Mucosa of descending colon (tissue), 3 donors: ENCODE measurements at regions not wholly inside any gene's neighbourhood (a gene's known extent, or its start where the extent isn't known, plus 50 kb on each side); places are given as distances from the start of the nearest gene placed in this dataset.

Experiments used
- ATAC-seq: fragments of 200-7000 bp; cut with Tn5 transposase; one replicate; pipeline ENCODE4 v1.9.1; 2020; ENCODE audit warnings: mild to moderate bottlenecking, moderate library complexity
- DNase-seq, 3 donors: peaks; one replicate each; pipeline ENCODE4 v3.0.0-alpha.2; 2020
- H3K36me3 ChIP-seq: fragments of 200-600 bp; one replicate; pipeline ENCODE4 v1.8.0; 2021; ENCODE audit warnings: low read depth, mild to moderate bottlenecking
- H3K4me1 ChIP-seq: fragments of 200-600 bp; one replicate; pipeline ENCODE4 v1.8.0; 2021; ENCODE audit warnings: low read depth, mild to moderate bottlenecking
- H3K4me3 ChIP-seq: fragments of 200-600 bp; one replicate; pipeline ENCODE4 v1.8.0; 2021; ENCODE audit warnings: mild to moderate bottlenecking
- H3K9me3 ChIP-seq: fragments of 200-600 bp; one replicate; pipeline ENCODE4 v1.8.0; 2021; ENCODE audit warnings: mild to moderate bottlenecking
- intact Hi-C, 2 donors: fragments of 100-400 bp; cut with DNase I in 1 of 2; cut with micrococcal nuclease in 1 of 2; formaldehyde crosslinking; loops; one replicate each; pipeline versions ENCODE4 v1.11.0 to v1.11.1; 2022; cut with DNase I, micrococcal nuclease
- TF ChIP-seq, protein P1 (sequence below): fragments of 200-600 bp; IDR thresholded peaks from one replicate; pipeline ENCODE4 v1.8.0; 2022; ENCODE audit warnings: antibody characterized with exemption, mild to moderate bottlenecking
- donor health status: DM: no; HTN: no; CAD: no; lungs with moderate emphysema.
- donor health status: DM: no; HTN: no; CAD: no.
- donor health status: DM: no; HTN: yes; CAD: no.

- DNase-seq (peak in 2 of 3 donors; percentile 65 to 86), ATAC-seq (peak; percentile 95)
- intact Hi-C loops: no loop called here
- H3K4me1 ChIP-seq: no peaks in the 10 kb centered on the region
- TF ChIP-seq, protein P1, sequence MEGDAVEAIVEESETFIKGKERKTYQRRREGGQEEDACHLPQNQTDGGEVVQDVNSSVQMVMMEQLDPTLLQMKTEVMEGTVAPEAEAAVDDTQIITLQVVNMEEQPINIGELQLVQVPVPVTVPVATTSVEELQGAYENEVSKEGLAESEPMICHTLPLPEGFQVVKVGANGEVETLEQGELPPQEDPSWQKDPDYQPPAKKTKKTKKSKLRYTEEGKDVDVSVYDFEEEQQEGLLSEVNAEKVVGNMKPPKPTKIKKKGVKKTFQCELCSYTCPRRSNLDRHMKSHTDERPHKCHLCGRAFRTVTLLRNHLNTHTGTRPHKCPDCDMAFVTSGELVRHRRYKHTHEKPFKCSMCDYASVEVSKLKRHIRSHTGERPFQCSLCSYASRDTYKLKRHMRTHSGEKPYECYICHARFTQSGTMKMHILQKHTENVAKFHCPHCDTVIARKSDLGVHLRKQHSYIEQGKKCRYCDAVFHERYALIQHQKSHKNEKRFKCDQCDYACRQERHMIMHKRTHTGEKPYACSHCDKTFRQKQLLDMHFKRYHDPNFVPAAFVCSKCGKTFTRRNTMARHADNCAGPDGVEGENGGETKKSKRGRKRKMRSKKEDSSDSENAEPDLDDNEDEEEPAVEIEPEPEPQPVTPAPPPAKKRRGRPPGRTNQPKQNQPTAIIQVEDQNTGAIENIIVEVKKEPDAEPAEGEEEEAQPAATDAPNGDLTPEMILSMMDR: no peak
- H3K4me3 ChIP-seq: no peak overlapping the region
- no peaks in the 10 kb centered on the region for H3K36me3 ChIP-seq
- no peaks in the 10 kb centered on the region for H3K9me3 ChIP-seq
Measured at GRCh38 chr12:94062796-94063635, 85.4 kb upstream of the PLXNC1 start.

GRCh38 chr12:94070520-94070919, 77.9 kb upstream of the PLXNC1 start:
- intact Hi-C loops: loop anchor here in 1 of 2 donors (10.0 kb wide), 1 partner anchor 506 kb away; no protein-coding TSS in a partner anchor
- peak; percentile 100 for ATAC-seq
- TF ChIP-seq, protein P1: peak; percentile 22
- DNase-seq: peak; percentile 58 to 79 (median 67)
- Histone ChIP-seq H3K4me1 (peaks cover 13% of the 10 kb centered on the region), H3K36me3 (no peaks in the 10 kb centered on the region), H3K4me3 (no peak overlapping the region), H3K9me3 (no peaks in the 10 kb centered on the region)

DNA sequence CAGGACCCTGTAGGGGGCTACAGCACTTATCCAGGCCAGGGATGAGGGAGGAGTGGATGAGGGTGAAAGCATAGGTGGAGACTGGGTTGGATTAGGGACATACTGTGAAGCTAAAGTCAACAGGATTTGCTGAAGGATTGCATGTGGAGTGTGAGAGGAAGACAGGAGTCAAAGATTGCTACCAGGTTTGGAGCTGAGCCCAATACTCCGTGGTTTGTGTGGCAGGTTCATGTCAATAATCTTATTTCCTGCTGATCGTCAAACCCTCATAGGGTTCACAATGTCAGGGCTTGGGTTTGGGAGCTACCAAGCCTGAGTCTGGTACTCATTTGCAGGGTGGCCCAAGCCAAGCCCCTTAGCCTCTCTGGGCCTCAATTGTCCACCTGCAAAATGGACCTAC, 77.1 kb upstream of the PLXNC1 start:
- H3K4me1 ChIP-seq: peaks cover 13% of the 10 kb centered on the region
- TF ChIP-seq, protein P1: no peak
- H3K9me3 ChIP-seq: no peaks in the 10 kb centered on the region
- intact Hi-C loops: loop anchor here in 1 of 2 donors (10.0 kb wide), 1 partner anchor 506 kb away; no protein-coding TSS in a partner anchor
- no peak overlapping the region for H3K4me3 ChIP-seq
- peak; percentile 41 for ATAC-seq
- DNase-seq: peak in 1 of 3 donors; percentile 51
- H3K36me3 ChIP-seq: no peaks in the 10 kb centered on the region

GRCh38 chr12:94073441-94074051, 74.8 kb upstream of the PLXNC1 start:
- TF ChIP-seq, protein P1: no peak
- no peak for DNase-seq
- intact Hi-C loops: loop anchor here in 1 of 2 donors (10.0 kb wide), 1 partner anchor 509 kb away; no protein-coding TSS in a partner anchor

GRCh38 chr12:94074216-94074979, 74.0 kb upstream of the PLXNC1 start:
- H3K36me3 ChIP-seq: no peaks in the 10 kb centered on the region
- H3K4me1 ChIP-seq: peaks cover 25% of the 10 kb centered on the region
- H3K9me3 ChIP-seq: no peaks in the 10 kb centered on the region
- no peak overlapping the region for H3K4me3 ChIP-seq
- no peak for DNase-seq
- ATAC-seq: no peak
- intact Hi-C loops: loop anchor here in 1 of 2 donors (10.0 kb wide), 1 partner anchor 510 kb away; no protein-coding TSS in a partner anchor
- TF ChIP-seq, protein P1: no peak

More at GRCh38 chr12:94073441-94074051, 74.8 kb upstream of the PLXNC1 start:
- Histone ChIP-seq H3K4me3 (no peak overlapping the region), H3K4me1 (peaks cover 25% of the 10 kb centered on the region), H3K9me3 (no peaks in the 10 kb centered on the region), H3K36me3 (no peaks in the 10 kb centered on the region)
- ATAC-seq: no peak
